SK-N-MC (cell line): ENCODE measurements at regions not wholly inside any gene's neighbourhood (a gene's known extent, or its start where the extent isn't known, plus 50 kb on each side); places are given as distances from the start of the nearest gene placed in this dataset.

Source experiments
- EZH2 ChIP-seq: fragments of 200-600 bp; sonication (generic); IDR thresholded peaks from one replicate; pipeline ENCODE4 v1.6.1; 2017; ENCODE audit warnings: antibody characterized with exemption
- POLR2AphosphoS5 ChIP-seq: IDR thresholded peaks from 2 replicates; pipeline ENCODE4 v1.6.1; 2012; ENCODE audit warnings: mild to moderate bottlenecking, low read depth, low read length, borderline replicate concordance

DNA sequence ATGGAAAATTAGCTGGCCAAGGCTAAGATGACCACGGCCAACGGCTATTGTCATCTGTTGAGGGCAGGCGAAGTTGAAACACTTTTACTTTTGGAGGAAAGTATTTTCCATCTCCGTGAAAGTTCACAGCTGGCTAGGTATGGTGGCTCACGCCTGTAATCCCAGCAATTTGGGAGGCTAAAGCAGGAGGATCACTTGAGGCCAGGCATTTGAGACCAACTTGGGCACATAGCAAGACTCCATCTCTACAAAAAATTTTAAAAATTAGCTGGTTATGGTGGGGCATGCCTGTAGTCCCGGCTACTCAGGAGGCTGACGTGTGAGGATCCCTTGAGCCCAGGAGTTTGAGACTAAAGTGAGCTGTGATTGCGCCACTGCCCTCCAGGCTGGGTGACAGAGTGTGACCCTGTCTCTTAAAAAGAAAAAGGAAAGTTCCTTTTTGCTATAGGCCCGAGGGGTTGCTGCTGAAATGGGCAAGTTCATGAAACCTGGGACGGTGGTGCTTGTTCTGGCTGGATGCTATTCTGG lies 85.5 kb upstream of the MKLN1 start:
- TF ChIP-seq POLR2AphosphoS5 (no peak), EZH2 (no peak)
